ENCODE measurements at regions not wholly inside any gene's neighbourhood (a gene's known extent, or its start where the extent isn't known, plus 50 kb on each side); places are given as distances from the start of the nearest gene placed in this dataset.

DNA sequence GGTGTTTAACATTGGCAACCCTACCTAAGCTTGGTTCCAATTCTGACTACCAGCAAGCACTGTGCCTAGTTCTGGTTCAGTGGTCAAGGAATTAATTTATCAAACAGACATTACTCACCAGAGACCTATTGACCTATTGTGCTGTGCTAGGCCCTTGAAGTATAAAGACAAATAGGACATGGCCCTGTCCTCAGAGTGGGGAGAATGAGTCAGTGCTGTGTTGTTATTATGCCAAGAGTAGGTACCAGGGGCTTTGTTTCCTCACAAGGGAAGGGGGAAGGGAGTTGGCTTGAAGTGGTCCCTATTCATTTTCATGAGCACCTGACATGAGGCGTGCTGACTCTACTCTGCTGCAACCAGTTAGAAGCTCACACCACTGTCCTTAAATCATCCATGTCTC, 62.6 kb upstream of the PLPP4 start:
- DNase-seq (ENCODE audit: low spot score) (no peak), ATAC-seq (no peak)
- ChIA-PET CTCF (no interaction called here), POLR2A (no interaction called here)
- TF ChIP-seq ZNF138 (CRISPR knock-in tag; conservative IDR thresholded peaks at IDR 0.05): no peak
- TF ChIP-seq ZNF317 (CRISPR knock-in tag; IDR thresholded peaks at IDR 0.05; ENCODE audit: borderline replicate concordance, low read depth): no peak
- TF ChIP-seq, protein P1, sequence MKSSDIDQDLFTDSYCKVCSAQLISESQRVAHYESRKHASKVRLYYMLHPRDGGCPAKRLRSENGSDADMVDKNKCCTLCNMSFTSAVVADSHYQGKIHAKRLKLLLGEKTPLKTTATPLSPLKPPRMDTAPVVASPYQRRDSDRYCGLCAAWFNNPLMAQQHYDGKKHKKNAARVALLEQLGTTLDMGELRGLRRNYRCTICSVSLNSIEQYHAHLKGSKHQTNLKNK (CRISPR knock-in tag; IDR thresholded peaks at IDR 0.05): no peak
- TF ChIP-seq NR3C1 (CRISPR knock-in tag; conservative IDR thresholded peaks at IDR 0.05; ENCODE audit: low read depth): no peak
- no peak for TF ChIP-seq SOX15 (CRISPR knock-in tag; IDR thresholded peaks at IDR 0.05)
- no peak for TF ChIP-seq ZNF263 (CRISPR knock-in tag; IDR thresholded peaks at IDR 0.05; ENCODE audit: low read depth)
- TF ChIP-seq ATF1 (CRISPR knock-in tag; IDR thresholded peaks at IDR 0.05): no peak
- TF ChIP-seq, protein P2, sequence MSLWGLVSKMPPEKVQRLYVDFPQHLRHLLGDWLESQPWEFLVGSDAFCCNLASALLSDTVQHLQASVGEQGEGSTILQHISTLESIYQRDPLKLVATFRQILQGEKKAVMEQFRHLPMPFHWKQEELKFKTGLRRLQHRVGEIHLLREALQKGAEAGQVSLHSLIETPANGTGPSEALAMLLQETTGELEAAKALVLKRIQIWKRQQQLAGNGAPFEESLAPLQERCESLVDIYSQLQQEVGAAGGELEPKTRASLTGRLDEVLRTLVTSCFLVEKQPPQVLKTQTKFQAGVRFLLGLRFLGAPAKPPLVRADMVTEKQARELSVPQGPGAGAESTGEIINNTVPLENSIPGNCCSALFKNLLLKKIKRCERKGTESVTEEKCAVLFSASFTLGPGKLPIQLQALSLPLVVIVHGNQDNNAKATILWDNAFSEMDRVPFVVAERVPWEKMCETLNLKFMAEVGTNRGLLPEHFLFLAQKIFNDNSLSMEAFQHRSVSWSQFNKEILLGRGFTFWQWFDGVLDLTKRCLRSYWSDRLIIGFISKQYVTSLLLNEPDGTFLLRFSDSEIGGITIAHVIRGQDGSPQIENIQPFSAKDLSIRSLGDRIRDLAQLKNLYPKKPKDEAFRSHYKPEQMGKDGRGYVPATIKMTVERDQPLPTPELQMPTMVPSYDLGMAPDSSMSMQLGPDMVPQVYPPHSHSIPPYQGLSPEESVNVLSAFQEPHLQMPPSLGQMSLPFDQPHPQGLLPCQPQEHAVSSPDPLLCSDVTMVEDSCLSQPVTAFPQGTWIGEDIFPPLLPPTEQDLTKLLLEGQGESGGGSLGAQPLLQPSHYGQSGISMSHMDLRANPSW (CRISPR knock-in tag; conservative IDR thresholded peaks at IDR 0.05; ENCODE audit: low read depth): no peak
- TF ChIP-seq, protein P3, sequence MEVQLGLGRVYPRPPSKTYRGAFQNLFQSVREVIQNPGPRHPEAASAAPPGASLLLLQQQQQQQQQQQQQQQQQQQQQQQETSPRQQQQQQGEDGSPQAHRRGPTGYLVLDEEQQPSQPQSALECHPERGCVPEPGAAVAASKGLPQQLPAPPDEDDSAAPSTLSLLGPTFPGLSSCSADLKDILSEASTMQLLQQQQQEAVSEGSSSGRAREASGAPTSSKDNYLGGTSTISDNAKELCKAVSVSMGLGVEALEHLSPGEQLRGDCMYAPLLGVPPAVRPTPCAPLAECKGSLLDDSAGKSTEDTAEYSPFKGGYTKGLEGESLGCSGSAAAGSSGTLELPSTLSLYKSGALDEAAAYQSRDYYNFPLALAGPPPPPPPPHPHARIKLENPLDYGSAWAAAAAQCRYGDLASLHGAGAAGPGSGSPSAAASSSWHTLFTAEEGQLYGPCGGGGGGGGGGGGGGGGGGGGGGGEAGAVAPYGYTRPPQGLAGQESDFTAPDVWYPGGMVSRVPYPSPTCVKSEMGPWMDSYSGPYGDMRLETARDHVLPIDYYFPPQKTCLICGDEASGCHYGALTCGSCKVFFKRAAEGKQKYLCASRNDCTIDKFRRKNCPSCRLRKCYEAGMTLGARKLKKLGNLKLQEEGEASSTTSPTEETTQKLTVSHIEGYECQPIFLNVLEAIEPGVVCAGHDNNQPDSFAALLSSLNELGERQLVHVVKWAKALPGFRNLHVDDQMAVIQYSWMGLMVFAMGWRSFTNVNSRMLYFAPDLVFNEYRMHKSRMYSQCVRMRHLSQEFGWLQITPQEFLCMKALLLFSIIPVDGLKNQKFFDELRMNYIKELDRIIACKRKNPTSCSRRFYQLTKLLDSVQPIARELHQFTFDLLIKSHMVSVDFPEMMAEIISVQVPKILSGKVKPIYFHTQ (CRISPR knock-in tag; IDR thresholded peaks at IDR 0.05): no peak
- TF ChIP-seq, protein P4, sequence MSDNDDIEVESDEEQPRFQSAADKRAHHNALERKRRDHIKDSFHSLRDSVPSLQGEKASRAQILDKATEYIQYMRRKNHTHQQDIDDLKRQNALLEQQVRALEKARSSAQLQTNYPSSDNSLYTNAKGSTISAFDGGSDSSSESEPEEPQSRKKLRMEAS (CRISPR knock-in tag; IDR thresholded peaks at IDR 0.05): no peak
- TF ChIP-seq CREM (CRISPR knock-in tag; IDR thresholded peaks at IDR 0.05): no peak
- no peak for TF ChIP-seq FOXJ3 (CRISPR knock-in tag; IDR thresholded peaks at IDR 0.05; ENCODE audit: borderline replicate concordance)
- TF ChIP-seq, protein P5, sequence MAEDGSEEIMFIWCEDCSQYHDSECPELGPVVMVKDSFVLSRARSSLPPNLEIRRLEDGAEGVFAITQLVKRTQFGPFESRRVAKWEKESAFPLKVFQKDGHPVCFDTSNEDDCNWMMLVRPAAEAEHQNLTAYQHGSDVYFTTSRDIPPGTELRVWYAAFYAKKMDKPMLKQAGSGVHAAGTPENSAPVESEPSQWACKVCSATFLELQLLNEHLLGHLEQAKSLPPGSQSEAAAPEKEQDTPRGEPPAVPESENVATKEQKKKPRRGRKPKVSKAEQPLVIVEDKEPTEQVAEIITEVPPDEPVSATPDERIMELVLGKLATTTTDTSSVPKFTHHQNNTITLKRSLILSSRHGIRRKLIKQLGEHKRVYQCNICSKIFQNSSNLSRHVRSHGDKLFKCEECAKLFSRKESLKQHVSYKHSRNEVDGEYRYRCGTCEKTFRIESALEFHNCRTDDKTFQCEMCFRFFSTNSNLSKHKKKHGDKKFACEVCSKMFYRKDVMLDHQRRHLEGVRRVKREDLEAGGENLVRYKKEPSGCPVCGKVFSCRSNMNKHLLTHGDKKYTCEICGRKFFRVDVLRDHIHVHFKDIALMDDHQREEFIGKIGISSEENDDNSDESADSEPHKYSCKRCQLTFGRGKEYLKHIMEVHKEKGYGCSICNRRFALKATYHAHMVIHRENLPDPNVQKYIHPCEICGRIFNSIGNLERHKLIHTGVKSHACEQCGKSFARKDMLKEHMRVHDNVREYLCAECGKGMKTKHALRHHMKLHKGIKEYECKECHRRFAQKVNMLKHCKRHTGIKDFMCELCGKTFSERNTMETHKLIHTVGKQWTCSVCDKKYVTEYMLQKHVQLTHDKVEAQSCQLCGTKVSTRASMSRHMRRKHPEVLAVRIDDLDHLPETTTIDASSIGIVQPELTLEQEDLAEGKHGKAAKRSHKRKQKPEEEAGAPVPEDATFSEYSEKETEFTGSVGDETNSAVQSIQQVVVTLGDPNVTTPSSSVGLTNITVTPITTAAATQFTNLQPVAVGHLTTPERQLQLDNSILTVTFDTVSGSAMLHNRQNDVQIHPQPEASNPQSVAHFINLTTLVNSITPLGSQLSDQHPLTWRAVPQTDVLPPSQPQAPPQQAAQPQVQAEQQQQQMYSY (CRISPR knock-in tag; IDR thresholded peaks at IDR 0.05): no peak
- no peak for TF ChIP-seq SMAD3 (CRISPR knock-in tag; IDR thresholded peaks at IDR 0.05; ENCODE audit: borderline replicate concordance)
- Mint-ChIP-seq H3K36me3 (no peaks in the 10 kb centered on the region; the same call in 1 of the 2 replicates), H3K9me3 (peaks cover 18% of the 10 kb centered on the region), H3K4me3 (no peak overlapping the region), H3K4me1 (peaks cover 28% of the 10 kb centered on the region), H3K27ac (no peak overlapping the region), H3K27me3 (ENCODE audit: low read depth) (no peaks in the 10 kb centered on the region; the same call in 1 of the 2 replicates)

DNA sequence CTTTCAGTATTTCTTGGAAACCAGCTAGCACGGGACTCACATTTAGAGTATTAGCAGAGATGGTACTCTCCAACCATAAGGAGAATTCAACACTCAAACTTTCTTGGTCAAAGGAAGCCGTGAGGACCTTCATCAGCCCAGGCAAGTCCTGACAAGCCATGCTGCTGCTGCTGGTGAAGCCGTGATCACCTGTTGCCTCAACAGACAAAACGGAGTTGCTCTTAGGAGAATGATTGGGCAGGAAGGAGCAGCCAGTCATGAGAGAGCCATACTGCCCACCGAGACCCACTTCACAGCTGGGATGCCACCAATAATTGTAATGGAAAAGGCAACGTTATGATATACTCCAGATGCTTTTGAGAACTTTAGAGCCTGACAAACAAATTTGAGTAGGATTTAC, 60.8 kb upstream of the PLPP4 start:
- ChIA-PET POLR2A (no interaction called here), CTCF (no interaction called here)
- H3K4me3 Mint-ChIP-seq: no peak overlapping the region
- no peak overlapping the region for H3K27ac Mint-ChIP-seq
- H3K4me1 Mint-ChIP-seq: peaks cover 20% of the 10 kb centered on the region
- no peak for ATAC-seq
- H3K36me3 Mint-ChIP-seq: no peaks in the 10 kb centered on the region; the same call in 1 of the 2 replicates
- no peak for DNase-seq (ENCODE audit: low spot score)
- H3K27me3 Mint-ChIP-seq (ENCODE audit: low read depth): no peaks in the 10 kb centered on the region; the same call in 1 of the 2 replicates
- H3K9me3 Mint-ChIP-seq: peaks cover 18% of the 10 kb centered on the region
- TF ChIP-seq, protein P1 (CRISPR knock-in tag; IDR thresholded peaks at IDR 0.05): no peak
- TF ChIP-seq, protein P6, sequence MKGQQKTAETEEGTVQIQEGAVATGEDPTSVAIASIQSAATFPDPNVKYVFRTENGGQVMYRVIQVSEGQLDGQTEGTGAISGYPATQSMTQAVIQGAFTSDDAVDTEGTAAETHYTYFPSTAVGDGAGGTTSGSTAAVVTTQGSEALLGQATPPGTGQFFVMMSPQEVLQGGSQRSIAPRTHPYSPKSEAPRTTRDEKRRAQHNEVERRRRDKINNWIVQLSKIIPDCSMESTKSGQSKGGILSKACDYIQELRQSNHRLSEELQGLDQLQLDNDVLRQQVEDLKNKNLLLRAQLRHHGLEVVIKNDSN (CRISPR knock-in tag; IDR thresholded peaks at IDR 0.05): no peak
- TF ChIP-seq, protein P7, sequence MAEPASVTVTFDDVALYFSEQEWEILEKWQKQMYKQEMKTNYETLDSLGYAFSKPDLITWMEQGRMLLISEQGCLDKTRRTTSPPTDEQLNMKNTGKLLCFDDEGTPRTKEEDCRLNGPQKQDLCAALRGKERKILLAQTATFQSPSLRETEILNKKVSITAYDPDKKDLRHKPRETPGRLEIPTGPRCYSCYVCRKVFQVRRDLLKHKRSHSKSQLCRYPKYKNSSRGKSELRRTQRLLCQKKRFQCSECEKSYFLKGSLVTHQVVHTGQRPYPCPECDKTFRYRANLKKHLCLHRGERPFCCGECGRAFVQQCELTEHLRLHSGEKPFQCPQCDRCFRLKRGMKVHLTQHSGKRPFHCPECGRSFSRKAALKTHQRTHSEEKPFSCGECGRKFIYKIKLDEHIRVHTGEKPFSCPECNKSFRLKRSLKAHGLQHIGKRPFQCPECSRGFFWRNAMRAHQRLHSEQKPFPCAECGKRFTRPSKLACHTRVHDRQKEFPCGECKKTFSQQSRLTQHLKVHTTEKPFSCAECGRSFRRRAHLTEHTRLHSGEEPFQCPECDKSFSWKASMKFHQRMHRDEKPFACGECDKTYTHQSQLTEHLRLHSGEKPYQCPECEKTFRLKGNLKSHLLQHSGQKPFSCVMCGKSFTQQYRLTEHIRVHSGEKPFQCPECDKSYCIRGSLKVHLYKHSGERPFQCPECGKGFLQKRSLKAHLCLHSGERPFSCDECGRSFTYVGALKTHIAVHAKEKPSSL (CRISPR knock-in tag; conservative IDR thresholded peaks at IDR 0.05): no peak
- TF ChIP-seq ZNF396 (CRISPR knock-in tag; IDR thresholded peaks at IDR 0.05; ENCODE audit: borderline replicate concordance) (no peak), GRHL2 (CRISPR knock-in tag; IDR thresholded peaks at IDR 0.05; ENCODE audit: insufficient replicate concordance, severe bottlenecking) (no peak), SOX15 (CRISPR knock-in tag; IDR thresholded peaks at IDR 0.05) (no peak), MXD4 (CRISPR knock-in tag; IDR thresholded peaks at IDR 0.05; ENCODE audit: borderline replicate concordance) (no peak)
